BE2C (cell line): ENCODE measurements at regions not wholly inside any gene's neighbourhood (a gene's known extent, or its start where the extent isn't known, plus 50 kb on each side); places are given as distances from the start of the nearest gene placed in this dataset.

ENCODE experiments used
- DNase-seq: peaks from one replicate; pipeline ENCODE4 v3.0.0-alpha.2; 2020
- H3K27me3 ChIP-seq: fragments of 250-450 bp; sonication (Bioruptor Pico); 2 replicates; pipeline ENCODE4 v1.5.1; 2020; ENCODE audit warnings: mild to moderate bottlenecking
- H3K36me3 ChIP-seq: fragments of 250-450 bp; sonication (Bioruptor Pico); 2 replicates; pipeline ENCODE4 v1.5.1; 2020; ENCODE audit warnings: mild to moderate bottlenecking
- H3K4me1 ChIP-seq: fragments of 250-450 bp; sonication (Bioruptor Pico); 2 replicates; pipeline ENCODE4 v1.5.1; 2020
- H3K4me3 ChIP-seq: 2 replicates; pipeline ENCODE4 v1.5.1; 2011; ENCODE audit warnings: low read depth, low read length
- H3K9me3 ChIP-seq: fragments of 250-450 bp; sonication (Bioruptor Pico); 2 replicates; pipeline ENCODE4 v1.5.1; 2020
- CTCF ChIP-seq: IDR thresholded peaks from 2 replicates; pipeline ENCODE4 v1.5.1; 2012; ENCODE audit warnings: mild to moderate bottlenecking, low read depth, low read length

GRCh38 chr4:27518876-27519275 is 658.2 kb downstream of the STIM2 start:
- no peak for DNase-seq
- Histone ChIP-seq H3K9me3 (no peaks in the 10 kb centered on the region; the same call in 1 of the 2 replicates), H3K27me3 (no peaks in the 10 kb centered on the region), H3K4me1 (no peaks in the 10 kb centered on the region), H3K36me3 (no peaks in the 10 kb centered on the region), H3K4me3 (no peak overlapping the region)
- no peak for TF ChIP-seq CTCF

- no peaks in the 10 kb centered on the region for H3K9me3 ChIP-seq
- no peaks in the 10 kb centered on the region for H3K36me3 ChIP-seq
- H3K27me3 ChIP-seq: no peaks in the 10 kb centered on the region
- no peak for TF ChIP-seq CTCF
- H3K4me3 ChIP-seq: no peak overlapping the region
- no peaks in the 10 kb centered on the region for H3K4me1 ChIP-seq
- DNase-seq: no peak
These were observed 663.6 kb downstream of the STIM2 start for GRCh38 chr4:27524224-27524623.

- Histone ChIP-seq H3K9me3 (no peaks in the 10 kb centered on the region), H3K4me1 (no peaks in the 10 kb centered on the region), H3K4me3 (no peak overlapping the region), H3K36me3 (no peaks in the 10 kb centered on the region), H3K27me3 (no peaks in the 10 kb centered on the region)
- DNase-seq: no peak
- TF ChIP-seq CTCF: no peak
These were observed 673.8 kb downstream of the STIM2 start for GRCh38 chr4:27534488-27534887.

- no peaks in the 10 kb centered on the region for H3K36me3 ChIP-seq
- DNase-seq: no peak
- H3K9me3 ChIP-seq: no peaks in the 10 kb centered on the region; the same call in 1 of the 2 replicates
- no peak for TF ChIP-seq CTCF
- H3K4me1 ChIP-seq: no peaks in the 10 kb centered on the region
- H3K27me3 ChIP-seq: no peaks in the 10 kb centered on the region
- H3K4me3 ChIP-seq: no peak overlapping the region
These were observed 707.8 kb downstream of the STIM2 start for GRCh38 chr4:27568236-27568951.

- Histone ChIP-seq H3K36me3 (no peaks in the 10 kb centered on the region), H3K4me3 (no peak overlapping the region), H3K9me3 (no peaks in the 10 kb centered on the region; the same call in 1 of the 2 replicates), H3K4me1 (no peaks in the 10 kb centered on the region), H3K27me3 (no peaks in the 10 kb centered on the region)
- no peak for DNase-seq
- TF ChIP-seq CTCF: no peak
These were observed 708.3 kb downstream of the STIM2 start for GRCh38 chr4:27568952-27569319.

GRCh38 chr4:27574743-27575142 is 714.1 kb downstream of the STIM2 start:
- no peak for TF ChIP-seq CTCF
- no peak for DNase-seq
- Histone ChIP-seq H3K4me3 (no peak overlapping the region), H3K36me3 (no peaks in the 10 kb centered on the region), H3K4me1 (no peaks in the 10 kb centered on the region), H3K27me3 (no peaks in the 10 kb centered on the region), H3K9me3 (no peaks in the 10 kb centered on the region; the same call in 1 of the 2 replicates)
